Lower lobe of right lung (tissue), 2 donors: ENCODE measurements at regions not wholly inside any gene's neighbourhood (a gene's known extent, or its start where the extent isn't known, plus 50 kb on each side); places are given as distances from the start of the nearest gene placed in this dataset.

Experiments used
- ATAC-seq, 2 donors: fragments of 200-7000 bp; cut with Tn5 transposase; one replicate each; pipeline ENCODE4 v1.9.1; 2020 to 2022; ENCODE audit warnings: mild to moderate bottlenecking in 2 of 2, moderate library complexity in 2 of 2
- DNase-seq: peaks from one replicate; pipeline ENCODE4 v3.0.0-alpha.2; 2020
- H3K27ac ChIP-seq: fragments of 200-600 bp; one replicate; pipeline ENCODE4 v1.8.0; 2022
- H3K27me3 ChIP-seq: fragments of 200-600 bp; one replicate; pipeline ENCODE4 v1.8.0; 2022; ENCODE audit warnings: low read depth
- H3K36me3 ChIP-seq: fragments of 200-600 bp; one replicate; pipeline ENCODE4 v1.8.0; 2022; ENCODE audit warnings: mild to moderate bottlenecking
- H3K4me1 ChIP-seq: fragments of 200-600 bp; one replicate; pipeline ENCODE4 v1.8.0; 2022
- H3K4me3 ChIP-seq: fragments of 200-600 bp; one replicate; pipeline ENCODE4 v1.8.0; 2022; ENCODE audit warnings: mild to moderate bottlenecking
- H3K9me3 ChIP-seq: fragments of 200-600 bp; one replicate; pipeline ENCODE4 v1.8.0; 2022
- CTCF ChIP-seq: fragments of 200-600 bp; IDR thresholded peaks from one replicate; pipeline ENCODE4 v1.8.0; 2022; ENCODE audit warnings: antibody characterized with exemption, mild to moderate bottlenecking
- intact Hi-C: fragments of 100-400 bp; cut with DNase I; formaldehyde crosslinking; loops from one replicate; pipeline ENCODE4 v1.11.0; 2022
- donor health status: DM: no; HTN: yes; CAD: no; lungs with severe emphysema.

- Histone ChIP-seq H3K27me3 (no peaks in the 10 kb centered on the region), H3K27ac (no peak overlapping the region), H3K9me3 (no peaks in the 10 kb centered on the region), H3K4me1 (no peaks in the 10 kb centered on the region), H3K36me3 (no peaks in the 10 kb centered on the region), H3K4me3 (no peak overlapping the region)
- ATAC-seq (no peak), DNase-seq (no peak)
- no peak for TF ChIP-seq CTCF
- intact Hi-C loops, result no loop called here
These were observed 76.6 kb downstream of the GPR88 start for GRCh38 chr1:100614570-100614969.

- no peaks in the 10 kb centered on the region for H3K27me3 ChIP-seq
- DNase-seq, result no peak
- H3K27ac ChIP-seq, result no peak overlapping the region
- no peaks in the 10 kb centered on the region for H3K36me3 ChIP-seq
- intact Hi-C loops, result no loop called here
- H3K9me3 ChIP-seq, result no peaks in the 10 kb centered on the region
- no peak for TF ChIP-seq CTCF
- no peak overlapping the region for H3K4me3 ChIP-seq
- no peaks in the 10 kb centered on the region for H3K4me1 ChIP-seq
- ATAC-seq, result no peak
These were observed 77.7 kb downstream of the GPR88 start for GRCh38 chr1:100615686-100616085.

- Histone ChIP-seq H3K9me3 (no peaks in the 10 kb centered on the region), H3K27me3 (no peaks in the 10 kb centered on the region), H3K36me3 (no peaks in the 10 kb centered on the region), H3K27ac (no peak overlapping the region), H3K4me3 (no peak overlapping the region), H3K4me1 (no peaks in the 10 kb centered on the region)
- intact Hi-C loops, result no loop called here
- DNase-seq (no peak), ATAC-seq (no peak)
- no peak for TF ChIP-seq CTCF
These were observed 78.2 kb downstream of the GPR88 start for GRCh38 chr1:100616121-100616621.

GRCh38 chr1:100622037-100622436, 84.1 kb downstream of the GPR88 start:
- DNase-seq, result no peak
- no peak overlapping the region for H3K27ac ChIP-seq
- no peak for TF ChIP-seq CTCF
- no peak overlapping the region for H3K4me3 ChIP-seq
- peak; percentile 68 to 69 for ATAC-seq
- H3K27me3 ChIP-seq, result no peaks in the 10 kb centered on the region
- H3K4me1 ChIP-seq, result peaks cover 24% of the 10 kb centered on the region
- intact Hi-C loops, result no loop called here
- H3K9me3 ChIP-seq, result no peaks in the 10 kb centered on the region
- no peaks in the 10 kb centered on the region for H3K36me3 ChIP-seq

GRCh38 chr1:100622506-100622905, 84.6 kb downstream of the GPR88 start:
- H3K4me3 ChIP-seq, result no peak overlapping the region
- no peak for ATAC-seq
- no peaks in the 10 kb centered on the region for H3K36me3 ChIP-seq
- intact Hi-C loops, result no loop called here
- no peak overlapping the region for H3K27ac ChIP-seq
- no peaks in the 10 kb centered on the region for H3K9me3 ChIP-seq
- no peak for TF ChIP-seq CTCF
- no peaks in the 10 kb centered on the region for H3K27me3 ChIP-seq
- no peak for DNase-seq
- H3K4me1 ChIP-seq, result peaks cover 28% of the 10 kb centered on the region
